ENCODE measurements at regions not wholly inside any gene's neighbourhood (a gene's known extent, or its start where the extent isn't known, plus 50 kb on each side); places are given as distances from the start of the nearest gene placed in this dataset.

DNA sequence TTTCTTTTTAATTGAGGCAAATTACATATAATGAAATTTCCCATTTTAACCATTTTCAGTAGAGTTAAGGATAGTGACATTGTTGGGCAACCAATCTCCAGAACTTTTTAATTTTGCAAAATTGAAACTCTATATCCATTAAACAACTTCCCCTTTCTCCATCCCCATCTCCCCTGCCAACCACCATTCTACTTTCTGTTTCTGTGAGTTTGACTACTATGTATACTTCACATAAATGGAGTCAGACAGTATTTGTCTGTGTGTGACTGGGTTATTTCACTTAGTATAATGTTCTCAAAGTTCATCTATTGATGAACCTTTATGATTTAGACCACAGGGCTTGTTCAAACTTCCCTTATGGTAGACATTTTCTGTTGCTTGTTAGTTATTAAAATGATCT lies 364.5 kb upstream of the MAD2L1 start:
- no peak for DNase-seq

DNA sequence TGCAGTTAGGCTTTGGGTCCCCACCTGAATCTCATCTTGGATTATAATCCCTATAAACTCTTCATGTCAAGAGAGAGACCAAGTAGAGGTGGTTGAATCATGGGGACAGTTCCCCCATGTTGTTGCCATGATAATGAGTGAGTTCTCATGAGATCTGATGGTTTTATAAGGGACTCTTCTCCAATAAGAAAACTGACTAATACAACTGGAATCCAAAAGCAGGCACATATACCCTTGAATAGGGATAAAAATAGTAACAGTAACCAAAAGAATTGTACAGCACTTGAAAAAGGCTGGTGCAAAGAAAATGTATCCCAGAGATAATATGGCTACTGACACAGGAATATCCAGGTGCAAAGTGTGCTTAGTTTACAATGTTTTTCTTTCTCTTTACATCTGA lies 351.5 kb upstream of the MAD2L1 start:
- DNase-seq = no peak

DNA sequence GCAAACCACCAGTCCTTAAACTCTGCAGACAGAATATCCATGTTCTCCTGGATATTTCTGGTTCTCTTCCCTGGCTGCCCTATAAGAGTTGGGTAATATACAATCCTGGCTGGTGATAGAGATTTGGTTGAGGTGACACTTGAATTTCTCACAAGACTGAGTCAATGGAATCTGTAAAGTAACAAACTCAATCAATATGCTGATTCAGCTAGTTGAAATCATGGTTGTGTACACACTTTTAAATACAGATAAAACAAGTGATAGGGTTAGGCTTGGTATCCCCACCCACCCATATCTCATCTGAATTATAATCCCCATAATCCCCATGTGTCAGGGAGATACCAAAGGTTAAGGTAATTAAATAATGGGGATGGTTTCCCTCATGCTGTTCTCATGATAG lies 349.2 kb upstream of the MAD2L1 start:
- DNase-seq = no peak

DNA sequence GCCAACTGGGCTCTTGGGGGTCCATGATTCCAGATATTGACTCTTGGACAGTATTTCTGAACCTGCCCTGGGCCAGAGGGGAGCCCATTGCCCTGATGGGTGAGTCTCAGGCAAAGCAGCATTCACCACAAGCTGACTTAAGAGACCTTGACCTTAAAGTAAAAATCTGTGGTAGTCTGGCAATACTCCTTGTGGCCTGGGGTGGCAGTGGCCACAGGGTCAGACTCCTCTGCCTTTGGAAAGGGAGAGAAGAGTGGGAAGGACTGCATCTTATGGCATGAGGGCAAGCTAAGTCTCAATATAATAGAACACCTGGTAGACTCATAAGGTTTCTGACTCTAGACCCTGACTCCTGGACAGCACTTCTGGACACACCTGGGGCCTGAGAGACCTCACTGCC lies 340.3 kb upstream of the MAD2L1 start:
- DNase-seq = no peak

DNA sequence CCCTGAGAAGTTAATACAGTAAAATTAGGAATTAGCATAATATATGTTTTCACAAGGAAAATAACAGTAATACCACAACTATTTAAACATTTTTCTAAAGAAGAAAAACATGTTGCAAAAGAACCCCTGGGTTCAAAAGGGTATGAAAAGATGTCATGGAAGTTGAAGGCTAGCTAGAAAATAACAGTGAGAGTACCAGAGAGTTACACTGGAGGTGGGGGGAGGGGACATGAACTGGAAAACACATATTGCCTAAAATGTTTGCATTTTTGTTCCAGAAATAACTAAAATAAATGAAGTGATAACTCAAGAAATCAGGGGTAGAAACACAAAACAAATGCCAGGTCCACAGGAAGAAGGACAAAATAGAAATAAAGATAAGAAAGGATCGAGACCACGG lies 336.6 kb upstream of the MAD2L1 start:
- DNase-seq = no peak

DNA sequence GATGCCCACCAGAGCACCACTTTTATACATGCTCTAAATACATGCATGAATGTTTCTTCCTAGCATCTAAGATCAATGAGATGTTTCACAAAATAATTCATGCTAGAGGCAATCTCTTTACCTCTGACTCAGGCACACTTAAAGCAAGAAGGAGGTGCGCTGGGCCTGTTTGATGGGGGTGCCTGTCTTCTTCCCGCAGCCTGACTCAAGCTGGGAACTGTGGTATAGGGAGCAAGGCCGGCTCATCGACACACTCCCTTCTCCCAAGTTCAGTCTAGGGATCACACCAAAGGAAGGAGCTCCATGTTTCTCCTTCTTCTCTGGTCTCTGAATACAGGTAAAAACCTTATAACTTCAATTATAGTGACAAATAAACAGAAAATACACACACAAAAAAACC lies 333.8 kb upstream of the MAD2L1 start:
- no peak for DNase-seq

DNA sequence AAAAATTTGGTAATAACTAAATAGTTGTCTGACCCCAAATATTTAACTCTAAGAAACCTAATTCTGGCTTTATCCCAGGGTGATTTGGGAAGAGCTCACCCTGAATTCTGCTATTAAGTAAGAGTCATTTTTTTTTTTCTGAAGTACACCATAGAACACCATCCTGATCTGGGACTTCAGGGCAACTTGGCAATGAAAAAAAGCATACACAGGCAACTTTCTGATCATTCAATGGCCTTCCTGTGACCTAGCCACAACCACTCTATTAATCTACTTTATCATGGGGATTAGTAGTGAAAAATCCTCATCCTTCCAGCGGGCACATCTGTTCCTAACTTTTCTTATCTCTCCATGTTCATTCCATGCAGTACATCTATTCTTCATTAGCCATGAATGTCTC lies 333.2 kb upstream of the MAD2L1 start:
- DNase-seq = no peak

DNA sequence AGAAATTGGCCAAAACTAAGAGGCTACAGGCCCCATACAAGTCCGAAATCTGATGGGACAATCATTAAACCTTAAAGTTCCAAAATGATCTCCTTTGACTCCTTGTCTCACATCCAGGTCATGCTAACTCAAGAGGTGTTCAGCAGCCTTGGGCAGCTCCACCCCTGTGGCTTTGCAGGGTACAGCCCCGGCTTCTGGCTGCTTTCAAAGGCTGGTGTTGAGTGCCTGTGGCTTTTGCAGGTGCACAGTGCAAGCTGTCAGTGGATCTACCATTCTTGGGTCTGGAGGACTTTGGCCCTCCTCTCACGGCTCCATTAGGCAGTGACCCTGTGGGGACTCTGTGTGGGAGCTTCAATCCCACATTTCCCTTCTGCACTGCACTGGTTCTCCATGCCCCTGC lies 329.1 kb upstream of the MAD2L1 start:
- DNase-seq = no peak

DNA sequence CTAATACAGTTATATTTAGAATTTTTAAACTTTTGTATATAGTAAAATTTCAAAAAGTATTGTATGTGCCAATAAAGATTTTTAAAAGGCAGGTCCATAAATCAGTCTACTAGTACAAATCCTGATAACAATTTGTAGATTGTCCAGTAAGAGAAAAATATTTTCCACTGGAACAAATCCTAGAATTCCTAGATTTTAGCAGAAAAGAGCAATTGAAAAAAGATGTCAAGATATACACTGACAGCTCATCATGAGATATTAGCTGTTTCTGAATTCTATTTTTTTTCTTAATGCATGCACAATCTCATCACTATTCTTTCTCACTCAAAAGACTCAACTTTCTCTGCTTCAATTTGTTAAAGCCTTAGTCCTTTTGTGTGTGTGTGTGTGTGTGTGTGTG lies 289.2 kb upstream of the MAD2L1 start:
- no peak for DNase-seq

DNA sequence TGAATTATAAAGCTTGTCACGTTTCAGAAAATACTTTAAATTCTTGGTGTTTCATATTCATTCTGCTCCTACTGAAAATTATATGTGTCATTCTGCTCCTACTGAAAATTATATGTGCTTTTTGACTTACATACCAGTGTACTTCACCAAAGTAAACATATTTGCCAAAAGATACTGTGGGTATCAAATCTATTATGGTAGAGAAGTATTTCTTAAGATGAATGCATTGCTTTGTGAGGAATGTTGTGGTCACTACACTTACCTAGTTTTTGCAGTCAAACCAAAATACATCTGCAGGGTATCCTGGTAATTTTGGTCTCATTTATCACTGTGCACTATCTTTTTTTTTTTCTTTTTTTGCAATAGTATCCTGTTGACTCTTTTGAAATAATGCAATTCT lies 287.7 kb upstream of the MAD2L1 start:
- DNase-seq = no peak

DNA sequence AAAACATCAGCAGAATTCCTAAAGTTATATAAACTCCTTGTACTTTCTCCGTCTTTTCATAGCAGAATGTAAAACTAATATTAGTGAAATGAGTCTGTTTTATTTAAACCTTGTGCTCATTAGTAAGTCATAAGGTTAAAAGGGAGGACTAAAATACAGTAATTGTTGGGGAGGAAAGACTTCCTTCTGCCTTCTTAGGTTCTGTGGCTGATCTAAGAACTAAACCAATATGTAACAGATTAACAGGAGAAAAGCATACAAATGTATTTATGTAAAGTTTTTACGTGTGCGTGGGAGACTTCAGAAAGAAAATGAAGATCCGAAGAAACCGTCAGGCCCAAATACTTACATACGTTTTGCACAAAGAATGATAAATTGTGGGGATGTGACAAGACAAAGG lies 286.6 kb upstream of the MAD2L1 start:
- DNase-seq = no peak

DNA sequence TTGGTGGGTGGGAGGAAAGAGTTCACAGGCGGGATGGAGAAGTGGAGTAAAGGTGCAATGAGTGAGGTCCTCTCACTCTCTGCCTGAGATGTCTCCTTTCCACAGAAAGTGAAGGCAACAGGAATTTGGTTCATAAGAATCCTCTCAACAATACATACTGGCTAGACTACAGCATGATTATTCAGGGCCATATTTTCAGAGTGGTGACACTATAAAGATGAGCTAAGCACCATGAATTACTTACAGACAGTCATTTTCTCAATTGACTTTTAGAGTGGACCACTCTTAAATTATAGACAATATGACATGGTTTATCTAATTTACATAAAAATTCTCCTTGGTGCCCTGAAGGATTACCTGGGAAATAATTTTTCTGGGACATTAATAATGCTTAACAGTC lies 286.1 kb upstream of the MAD2L1 start:
- no peak for DNase-seq

DNA sequence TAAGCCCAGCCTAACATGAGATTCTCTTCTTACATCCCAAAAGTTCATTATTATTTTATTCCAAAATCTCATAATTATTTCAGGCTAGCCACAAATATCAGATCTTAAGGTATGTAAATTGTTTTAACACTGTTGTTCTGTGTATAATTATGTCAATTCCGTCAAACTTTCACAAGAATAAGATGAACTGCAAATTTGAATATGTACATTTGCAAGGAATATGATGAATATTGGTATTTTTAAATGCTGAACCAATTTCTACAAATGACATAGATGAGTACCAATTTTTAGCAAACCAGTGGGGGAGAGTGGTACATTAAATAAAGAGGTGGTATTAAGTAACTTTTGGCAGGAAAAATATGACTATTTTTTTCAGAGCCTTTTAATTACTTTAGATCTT lies 282.3 kb upstream of the MAD2L1 start:
- no peak for DNase-seq

DNA sequence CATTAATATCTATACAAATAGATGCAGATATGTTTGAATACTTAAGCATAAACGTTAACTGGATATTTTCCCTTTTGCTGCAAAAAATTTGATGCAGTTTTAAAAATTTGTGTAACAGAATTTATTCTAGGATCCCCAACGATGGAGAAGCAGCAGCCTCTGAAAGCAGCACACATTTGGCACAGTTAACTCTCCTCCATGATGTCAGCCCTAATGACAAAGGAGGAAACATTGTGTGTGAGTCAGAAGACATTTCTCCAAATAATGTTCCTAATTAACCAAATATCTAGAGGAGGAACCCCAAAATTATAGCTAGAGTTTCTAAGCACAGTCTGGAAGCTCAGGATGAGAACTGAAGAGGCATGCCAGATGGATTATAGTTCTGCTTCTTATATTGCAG lies 281.9 kb upstream of the MAD2L1 start:
- DNase-seq = no peak

DNA sequence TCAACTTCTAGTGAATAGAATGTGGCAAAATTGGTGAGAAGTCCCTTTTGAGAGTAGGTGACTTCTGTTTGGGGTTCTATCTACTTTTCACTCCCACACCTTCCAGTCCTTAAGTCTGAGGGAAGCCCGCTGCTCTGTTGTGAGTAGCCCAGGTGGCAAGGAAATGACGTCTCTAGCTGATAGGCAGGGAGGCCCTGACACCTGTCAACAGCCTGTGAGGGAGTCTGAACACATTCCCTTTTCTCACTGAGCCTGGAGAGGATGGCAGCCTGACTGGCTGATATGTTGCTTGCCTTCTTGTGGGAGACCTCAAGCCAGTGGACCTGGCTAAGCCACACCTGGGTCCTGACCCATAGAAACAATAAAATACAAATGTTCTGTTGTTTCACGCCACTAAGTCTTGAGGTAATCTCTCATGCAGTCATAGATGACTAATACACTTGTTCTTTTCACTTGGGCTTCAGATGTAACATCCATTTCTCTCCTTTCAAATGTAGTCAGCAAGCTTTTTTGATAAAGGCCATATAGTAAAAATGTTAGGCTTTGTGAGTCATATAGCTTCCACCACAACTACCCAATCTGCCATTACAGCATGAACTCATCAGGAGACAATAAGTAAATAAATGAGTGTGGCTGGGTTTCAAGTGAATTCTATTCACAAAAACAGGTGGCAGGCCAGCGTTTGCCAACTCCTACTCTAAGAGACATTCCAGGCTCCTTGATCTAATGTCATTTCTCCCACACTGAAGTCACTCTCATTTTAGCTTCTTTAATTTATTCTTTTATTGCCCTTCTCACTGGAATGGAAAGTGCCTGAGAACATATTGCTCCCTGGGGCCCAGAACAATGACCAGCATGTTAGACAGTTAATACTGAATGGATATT lies 265.1 kb upstream of the MAD2L1 start:
- no peak for DNase-seq

DNA sequence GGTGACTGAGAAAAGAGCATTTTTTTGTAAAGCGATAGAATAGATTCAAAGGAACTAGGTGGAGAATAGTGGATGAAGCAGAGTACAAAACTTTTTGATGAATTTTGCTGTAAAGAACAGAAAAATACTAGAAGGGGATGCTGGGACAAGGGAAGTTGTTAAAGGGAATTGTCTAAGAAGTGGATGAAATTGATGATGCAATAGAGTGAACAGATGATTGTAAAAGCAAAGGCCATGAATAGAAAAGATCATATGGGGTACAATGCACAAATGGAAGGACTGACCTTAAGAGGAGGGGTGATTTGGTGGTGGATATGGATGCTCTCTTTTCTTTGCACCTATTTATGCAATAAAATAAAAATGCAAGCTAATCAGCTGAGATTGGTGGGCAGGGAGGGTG lies 262.7 kb upstream of the MAD2L1 start:
- no peak for DNase-seq

DNA sequence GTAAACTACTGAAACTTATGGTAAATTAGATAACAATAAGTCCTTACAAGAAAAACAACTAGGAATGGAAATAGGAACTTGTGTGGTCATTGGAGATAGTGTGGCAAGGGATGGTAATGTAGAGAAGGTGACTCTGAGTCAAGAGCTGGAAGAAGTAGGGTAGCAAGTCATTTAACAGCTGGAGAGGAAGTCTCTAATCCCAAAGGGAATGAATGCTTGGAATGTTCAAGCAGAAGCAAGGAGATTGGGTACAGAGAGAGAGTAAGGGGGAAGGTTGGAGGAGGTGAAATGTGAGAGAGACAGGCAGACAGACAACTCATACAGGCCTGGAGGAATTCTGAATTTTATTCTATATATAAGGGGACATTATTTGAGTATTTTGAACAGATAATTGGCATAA lies 260.6 kb upstream of the MAD2L1 start:
- no peak for DNase-seq

DNA sequence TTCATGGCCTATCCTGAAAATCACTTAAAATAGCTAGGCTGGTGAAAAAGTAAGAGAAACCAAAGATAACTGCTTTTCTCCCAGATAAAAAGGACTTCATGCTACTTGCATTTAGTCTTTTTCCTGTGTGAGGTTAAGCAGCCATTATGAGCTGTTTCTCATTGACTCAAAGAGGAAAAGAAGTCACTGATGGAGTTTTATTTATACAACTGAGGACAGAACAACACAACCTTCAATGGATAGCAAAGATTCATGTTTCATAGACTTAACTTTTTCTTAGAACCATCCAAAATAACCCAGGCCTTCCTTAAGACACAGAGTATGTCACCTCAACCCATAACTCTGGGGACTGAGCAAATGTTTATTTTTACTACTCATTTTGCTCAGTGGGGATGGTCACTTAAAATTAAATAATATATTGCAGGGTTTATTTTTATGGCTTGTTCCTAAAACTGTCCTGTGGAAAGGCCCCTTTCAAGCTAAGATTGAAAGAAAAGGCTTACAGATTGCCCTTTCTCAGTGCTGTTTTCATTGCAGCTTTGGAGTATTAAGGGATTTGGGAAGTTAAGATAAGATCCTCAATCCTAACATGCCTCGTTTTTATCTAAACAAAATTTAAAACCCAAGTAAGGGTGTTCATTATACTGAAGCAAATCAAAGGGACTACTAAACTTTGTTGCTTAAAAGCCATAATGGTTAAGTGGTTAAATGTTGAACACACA lies 252.6 kb upstream of the MAD2L1 start:
- no peak for DNase-seq

DNA sequence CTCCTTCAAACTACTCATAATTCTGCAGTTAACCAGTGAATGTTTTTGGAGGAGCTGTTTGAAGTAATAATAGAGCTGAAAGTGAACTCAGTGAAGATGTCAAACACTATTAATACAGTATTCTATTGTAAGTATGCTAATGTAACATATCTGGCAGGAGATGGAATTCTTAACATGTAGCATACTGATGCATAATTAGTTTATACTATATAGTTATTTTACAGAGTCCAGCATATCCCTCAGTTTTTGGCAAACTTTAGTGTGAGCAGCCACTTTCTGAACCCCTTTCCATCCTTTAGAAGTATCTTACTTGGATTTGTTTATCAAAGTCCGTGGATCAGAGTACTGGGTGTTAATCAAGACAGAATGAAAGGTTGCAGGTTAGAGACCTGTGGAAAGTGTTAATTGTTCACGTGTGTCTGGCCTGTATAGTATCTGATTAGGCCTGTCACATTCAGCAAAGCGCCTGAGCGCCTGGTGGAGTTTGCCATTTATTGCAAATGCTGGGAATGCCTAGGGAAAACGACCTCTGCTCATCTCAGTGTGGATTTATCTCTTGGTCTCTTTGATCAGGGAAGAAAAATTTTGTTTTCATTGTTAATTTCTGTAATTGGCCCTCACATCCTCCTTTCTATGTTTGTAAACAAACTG lies 251.7 kb upstream of the MAD2L1 start:
- DNase-seq = no peak

DNA sequence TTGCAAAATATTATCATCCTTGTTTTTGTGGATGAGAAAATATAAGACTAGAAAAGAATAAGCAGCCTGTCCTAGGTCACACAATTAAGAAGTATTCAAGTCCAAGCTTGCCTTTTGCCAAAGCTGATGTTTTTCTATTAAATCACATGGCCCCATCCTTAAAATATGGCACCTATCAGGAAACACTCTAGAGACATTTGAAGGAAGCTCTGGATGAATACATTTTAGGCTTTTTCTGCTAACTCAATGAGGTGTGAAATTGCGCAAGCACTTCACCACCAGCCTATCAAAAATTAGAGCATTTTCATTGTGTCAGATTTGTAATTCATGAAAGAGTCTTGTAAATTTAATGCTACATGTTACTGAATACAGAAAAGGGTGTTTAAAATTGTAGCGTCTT lies 251.1 kb upstream of the MAD2L1 start:
- DNase-seq = no peak

DNA sequence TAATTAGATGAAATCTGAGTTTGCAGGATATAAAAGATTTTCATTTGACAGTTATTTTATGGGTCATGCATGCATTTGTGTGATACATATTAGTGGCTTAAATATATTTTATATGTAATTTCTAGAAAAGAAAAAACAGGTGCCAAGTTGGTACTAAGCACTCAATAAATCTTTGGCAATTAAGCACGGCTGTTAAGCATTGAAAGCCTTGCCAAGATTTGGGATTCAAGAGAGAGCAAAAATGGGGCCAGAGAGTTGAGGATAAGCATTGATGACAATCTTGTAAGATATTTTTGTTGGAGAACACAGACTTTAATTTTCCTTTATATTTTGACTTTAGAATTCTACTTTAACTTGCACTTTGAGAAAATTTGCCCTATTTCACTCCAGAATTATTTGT lies 249.8 kb upstream of the MAD2L1 start:
- DNase-seq = no peak

DNA sequence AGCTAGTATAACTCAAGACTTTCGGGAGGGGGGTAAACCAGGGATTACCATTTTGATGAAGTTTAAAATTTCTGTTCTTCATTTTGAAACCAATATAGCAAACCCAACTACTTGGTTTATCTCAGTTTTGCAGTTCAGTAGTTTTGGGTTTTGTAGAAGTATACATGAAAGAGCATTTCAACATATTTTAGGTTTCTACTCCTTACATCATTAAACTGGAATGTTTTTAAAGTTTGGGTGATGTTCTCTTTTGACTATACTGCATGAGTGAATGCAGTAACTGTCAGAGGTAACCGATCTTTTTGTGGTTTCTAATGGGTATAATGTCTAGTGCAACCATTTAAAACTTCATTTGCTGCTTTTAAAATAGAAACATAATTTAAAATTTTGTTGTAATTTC lies 248.3 kb upstream of the MAD2L1 start:
- DNase-seq = no peak

DNA sequence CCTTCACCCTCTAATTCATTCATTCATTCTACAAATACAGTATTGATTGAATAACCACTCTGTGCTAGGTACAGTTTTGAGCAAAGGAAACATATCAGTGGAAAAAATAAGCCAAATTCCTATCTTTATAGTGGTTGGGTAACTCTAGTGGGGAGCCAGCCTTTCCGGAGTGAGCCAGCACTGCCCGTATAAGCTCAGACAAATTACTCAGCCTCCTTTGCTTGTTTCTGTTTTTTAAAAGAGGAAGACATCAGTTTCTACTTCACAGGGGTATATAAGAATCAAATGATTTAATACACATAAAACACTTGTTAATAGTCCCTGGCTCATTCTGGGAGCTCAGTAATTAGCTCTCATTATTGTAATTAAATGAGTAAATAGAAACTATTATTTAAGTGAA lies 238.2 kb upstream of the MAD2L1 start:
- no peak for DNase-seq

All from amygdala (tissue), 56 donors.